ENCODE measurements at regions not wholly inside any gene's neighbourhood (a gene's known extent, or its start where the extent isn't known, plus 50 kb on each side); places are given as distances from the start of the nearest gene placed in this dataset.

DNA sequence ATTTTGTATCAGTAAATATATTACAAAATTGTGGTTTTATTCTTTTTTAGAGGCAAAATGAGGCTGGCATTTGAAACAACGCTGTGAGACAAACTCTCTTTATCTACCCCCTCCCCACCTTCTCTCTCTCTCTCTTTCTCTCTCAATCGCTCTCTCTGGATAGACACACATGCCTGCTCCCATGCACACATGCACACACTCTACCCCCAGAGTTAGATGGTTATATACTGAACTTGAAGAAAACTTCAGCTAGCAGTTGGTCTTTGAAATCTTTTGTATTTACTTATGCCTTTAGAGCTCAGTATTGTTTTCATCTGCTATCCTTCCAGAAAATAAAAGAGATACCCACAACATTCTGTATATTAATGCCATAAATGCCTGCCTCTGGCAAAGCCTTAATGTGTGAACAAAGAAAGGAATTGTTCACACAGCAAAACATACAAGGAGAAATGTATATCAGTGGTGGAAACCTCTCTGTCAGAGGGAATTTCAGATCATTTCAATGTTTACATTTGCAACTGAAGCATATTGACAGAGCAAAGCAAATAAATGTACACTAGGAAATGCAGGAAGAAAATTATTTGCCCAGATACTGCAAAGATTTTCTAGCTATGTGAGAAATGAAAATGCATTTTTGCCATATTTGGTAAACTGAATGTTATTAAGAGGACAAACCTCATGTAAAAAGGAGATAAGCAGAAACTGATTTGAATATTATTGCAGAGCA lies 217.0 kb upstream of the UBE2E3 start:
- TF ChIP-seq, protein P1, sequence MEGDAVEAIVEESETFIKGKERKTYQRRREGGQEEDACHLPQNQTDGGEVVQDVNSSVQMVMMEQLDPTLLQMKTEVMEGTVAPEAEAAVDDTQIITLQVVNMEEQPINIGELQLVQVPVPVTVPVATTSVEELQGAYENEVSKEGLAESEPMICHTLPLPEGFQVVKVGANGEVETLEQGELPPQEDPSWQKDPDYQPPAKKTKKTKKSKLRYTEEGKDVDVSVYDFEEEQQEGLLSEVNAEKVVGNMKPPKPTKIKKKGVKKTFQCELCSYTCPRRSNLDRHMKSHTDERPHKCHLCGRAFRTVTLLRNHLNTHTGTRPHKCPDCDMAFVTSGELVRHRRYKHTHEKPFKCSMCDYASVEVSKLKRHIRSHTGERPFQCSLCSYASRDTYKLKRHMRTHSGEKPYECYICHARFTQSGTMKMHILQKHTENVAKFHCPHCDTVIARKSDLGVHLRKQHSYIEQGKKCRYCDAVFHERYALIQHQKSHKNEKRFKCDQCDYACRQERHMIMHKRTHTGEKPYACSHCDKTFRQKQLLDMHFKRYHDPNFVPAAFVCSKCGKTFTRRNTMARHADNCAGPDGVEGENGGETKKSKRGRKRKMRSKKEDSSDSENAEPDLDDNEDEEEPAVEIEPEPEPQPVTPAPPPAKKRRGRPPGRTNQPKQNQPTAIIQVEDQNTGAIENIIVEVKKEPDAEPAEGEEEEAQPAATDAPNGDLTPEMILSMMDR (IDR thresholded peaks at IDR 0.05; ENCODE audit: insufficient read depth, missing control alignments): no peak
- no peak for DNase-seq (ENCODE audit: insufficient read length, low spot score)
- no peak for FAIRE-seq

DNA sequence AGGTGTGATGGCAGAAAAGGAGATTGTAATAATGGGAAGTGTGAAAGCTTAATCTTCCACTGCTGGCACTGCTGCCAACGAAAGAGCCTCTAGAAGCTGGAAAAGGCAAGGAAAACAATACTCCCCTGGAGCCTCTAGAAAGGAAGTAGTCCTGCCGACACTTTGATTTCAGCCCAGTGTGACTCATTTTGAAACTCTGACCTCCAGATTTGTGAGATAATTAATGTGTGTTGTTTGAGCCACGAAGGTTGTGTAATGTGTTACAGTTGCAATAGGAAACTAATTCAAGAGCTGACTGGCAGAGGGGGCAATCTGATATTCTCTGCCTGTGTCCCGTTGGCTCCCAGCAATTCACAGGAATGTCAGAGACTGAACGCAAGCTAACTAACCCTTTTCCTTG lies 219.2 kb upstream of the UBE2E3 start:
- no peak for FAIRE-seq
- no peak for DNase-seq (ENCODE audit: insufficient read length, low spot score)
- TF ChIP-seq, protein P1 (IDR thresholded peaks at IDR 0.05; ENCODE audit: insufficient read depth, missing control alignments): no peak

DNA sequence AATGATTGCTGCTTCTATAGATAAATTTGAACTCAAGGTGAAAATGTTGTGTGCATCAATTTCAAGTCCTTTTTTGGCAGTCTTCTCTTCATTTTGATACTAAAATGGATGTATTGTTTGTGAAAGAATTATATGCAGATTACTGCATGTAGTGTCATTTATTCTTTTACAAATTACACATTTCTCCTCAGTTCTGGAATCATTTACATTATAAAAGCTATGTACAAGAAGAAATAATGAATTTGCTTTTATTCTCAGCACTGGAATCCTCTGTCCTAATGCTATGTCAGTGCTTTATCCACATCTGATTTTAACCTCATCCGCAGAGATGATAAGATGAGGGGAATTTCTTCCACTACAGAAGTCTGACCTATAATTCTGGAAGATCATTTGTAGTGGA lies 220.8 kb upstream of the UBE2E3 start:
- TF ChIP-seq, protein P1 (IDR thresholded peaks at IDR 0.05; ENCODE audit: insufficient read depth, missing control alignments): no peak
- FAIRE-seq: no peak
- no peak for DNase-seq (ENCODE audit: insufficient read length, low spot score)

DNA sequence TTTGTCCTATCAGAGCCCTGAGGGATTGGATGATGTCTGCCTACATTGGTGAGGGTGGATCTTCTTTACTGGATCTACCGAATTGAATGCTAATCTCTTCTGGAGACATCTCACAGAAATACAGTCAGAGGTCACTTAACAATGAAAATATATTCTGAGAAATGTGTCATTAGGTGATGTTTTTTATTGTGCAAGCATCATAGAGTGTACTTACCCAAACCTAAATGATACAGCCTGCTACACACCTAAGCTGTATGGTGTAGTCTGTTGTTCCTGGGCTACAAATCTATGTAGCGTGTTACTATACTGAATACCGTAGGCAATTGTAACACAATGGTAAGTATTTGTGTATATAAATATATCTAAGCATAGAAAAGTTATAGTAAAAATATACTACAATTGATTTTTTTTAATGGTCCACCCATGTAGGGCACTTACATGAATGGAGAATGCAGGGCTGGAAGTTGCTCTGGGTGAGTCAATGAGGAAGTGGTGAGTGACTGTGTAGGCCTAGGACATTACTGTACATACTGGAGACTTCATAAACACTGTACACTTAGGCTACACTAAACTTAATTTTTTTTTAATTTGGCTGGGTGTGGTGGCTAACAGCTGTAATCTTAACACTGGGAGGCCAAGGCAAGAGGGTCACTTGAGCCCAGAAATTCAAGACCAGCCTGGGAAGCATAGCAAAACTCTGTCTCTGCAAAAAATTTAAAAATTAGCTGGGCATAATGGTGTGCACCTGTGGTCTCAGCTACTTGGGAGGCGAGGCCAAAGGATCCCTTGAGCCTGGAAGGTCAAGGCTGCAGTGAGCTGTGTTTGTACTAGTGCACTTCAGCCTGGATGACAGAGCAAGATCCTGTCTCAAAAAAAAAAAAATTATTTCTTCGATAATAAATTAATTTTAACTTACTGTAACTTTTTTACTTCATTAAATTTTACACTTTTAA lies 226.3 kb upstream of the UBE2E3 start:
- DNase-seq (ENCODE audit: insufficient read length, low spot score) (no peak), FAIRE-seq (no peak)
- TF ChIP-seq, protein P1 (IDR thresholded peaks at IDR 0.05; ENCODE audit: insufficient read depth, missing control alignments): no peak

DNA sequence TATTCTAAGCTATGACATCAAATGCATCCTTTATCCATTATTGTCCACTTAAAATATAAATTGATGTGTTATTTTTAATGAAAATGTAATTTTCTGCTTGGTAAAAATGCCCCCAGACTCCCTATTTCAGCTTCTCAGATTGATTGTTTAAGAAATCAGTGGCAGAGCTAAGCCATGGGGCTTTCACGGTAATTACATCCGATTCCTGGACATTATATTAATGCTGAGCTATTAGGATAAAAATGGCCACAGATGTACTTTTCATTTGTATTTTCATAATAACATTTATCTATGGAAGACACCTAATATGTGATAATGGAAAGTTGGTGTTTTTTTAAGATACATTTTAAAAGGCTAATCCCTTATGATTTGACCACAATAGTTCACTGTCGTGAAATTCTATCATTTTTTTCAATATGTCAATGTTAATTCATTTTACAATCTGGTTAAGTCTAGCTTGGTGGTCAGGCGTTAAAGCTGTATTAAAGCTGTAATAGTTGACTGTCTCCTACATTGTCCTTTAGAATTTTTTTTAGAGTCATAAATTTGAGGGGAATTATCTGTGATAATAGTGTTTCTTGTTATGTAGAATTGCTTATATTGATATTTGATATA lies 229.0 kb upstream of the UBE2E3 start:
- no peak for DNase-seq (ENCODE audit: insufficient read length, low spot score)
- TF ChIP-seq, protein P1 (IDR thresholded peaks at IDR 0.05; ENCODE audit: insufficient read depth, missing control alignments): no peak
- FAIRE-seq: peak; percentile 70

DNA sequence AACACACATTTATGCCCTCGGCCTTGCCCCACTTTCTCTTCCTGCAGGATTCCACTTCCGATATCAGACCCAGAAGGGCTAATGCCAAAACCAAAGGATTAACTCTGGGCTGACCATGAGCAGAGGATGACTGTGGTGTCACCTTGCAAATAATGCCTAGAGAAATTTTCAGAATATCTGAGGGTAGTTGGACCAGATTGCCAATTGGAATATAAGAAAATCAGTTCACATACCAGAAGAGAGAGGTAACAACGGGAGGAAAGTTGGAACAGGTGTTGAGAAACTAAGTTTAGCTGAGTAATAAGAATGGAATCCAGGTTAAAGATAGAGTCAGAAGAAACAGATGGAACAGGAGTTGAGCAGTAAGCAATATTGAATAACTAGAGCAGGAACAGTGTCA lies 232.7 kb upstream of the UBE2E3 start:
- TF ChIP-seq, protein P1 (IDR thresholded peaks at IDR 0.05; ENCODE audit: insufficient read depth, missing control alignments): no peak
- DNase-seq (ENCODE audit: insufficient read length, low spot score) (no peak), FAIRE-seq (no peak)

All from D721Med (cell line).